DMS53 treated with DMSO at 0.1 percent for 48 hours (cell line): ENCODE measurements at regions not wholly inside any gene's neighbourhood (a gene's known extent, or its start where the extent isn't known, plus 50 kb on each side); places are given as distances from the start of the nearest gene placed in this dataset.
"Not testable (repeated sequence)": the region's sequence is repeated elsewhere in the genome, so short reads cannot be mapped to it uniquely, and the experiment has no call there.

ENCODE experiments used
- DNase-seq: peaks from one replicate; lab custom pipeline; 2025; ENCODE audit not compliant: unreplicated experiment; lab: John Stamatoyannopoulos, UW

DNA sequence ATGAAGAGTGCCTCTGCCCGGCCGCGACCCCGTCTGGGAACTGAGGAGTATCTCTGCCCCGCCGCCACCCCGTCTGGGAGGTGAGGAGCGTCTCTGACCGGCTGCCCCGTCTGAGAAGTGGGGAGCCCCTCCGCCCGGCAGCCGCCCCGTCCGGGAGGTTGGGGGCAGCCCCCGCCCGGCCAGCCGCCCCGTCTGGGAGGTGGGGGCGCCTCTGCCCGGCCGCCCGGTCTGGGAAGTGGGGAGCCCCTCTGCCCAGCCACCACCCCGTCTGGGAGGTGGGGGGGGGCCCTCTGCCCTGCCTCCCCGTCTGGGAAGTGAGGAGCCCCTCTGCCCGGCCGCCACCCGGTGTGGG is 1251.9 kb downstream of the BRINP3 start:
- not testable (repeated sequence) for DNase-seq

- DNase-seq: no peak
These were observed 1250.9 kb downstream of the BRINP3 start for GRCh38 chr1:189226779-189227178.

- peak; percentile 45 for DNase-seq
These were observed 1240.7 kb downstream of the BRINP3 start for GRCh38 chr1:189237008-189237407.

- no peak for DNase-seq
These were observed 1223.9 kb downstream of the BRINP3 start for GRCh38 chr1:189253601-189254350.

GRCh38 chr1:189261128-189261527 is 1216.5 kb downstream of the BRINP3 start:
- not testable (repeated sequence) for DNase-seq

- no peak for DNase-seq
These were observed 1208.7 kb downstream of the BRINP3 start for GRCh38 chr1:189269011-189269410.

DNA sequence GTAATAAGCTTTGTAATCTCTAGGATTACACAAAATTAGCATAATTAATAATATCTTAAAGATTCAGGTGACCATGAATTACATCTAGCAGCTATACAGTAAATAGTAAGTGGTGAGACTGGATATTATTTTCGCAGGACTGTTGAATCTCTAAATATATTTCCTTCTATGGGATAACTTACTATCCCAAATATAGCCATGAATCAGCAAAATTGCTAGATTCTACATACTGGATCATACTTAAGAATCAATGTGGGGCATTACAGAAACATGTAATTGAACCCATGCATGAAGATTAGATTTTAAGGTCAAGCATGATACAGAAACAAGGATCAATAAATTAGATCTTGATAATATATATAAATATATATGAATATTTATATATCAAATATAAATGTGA is 1203.4 kb downstream of the BRINP3 start:
- DNase-seq: no peak

DNA sequence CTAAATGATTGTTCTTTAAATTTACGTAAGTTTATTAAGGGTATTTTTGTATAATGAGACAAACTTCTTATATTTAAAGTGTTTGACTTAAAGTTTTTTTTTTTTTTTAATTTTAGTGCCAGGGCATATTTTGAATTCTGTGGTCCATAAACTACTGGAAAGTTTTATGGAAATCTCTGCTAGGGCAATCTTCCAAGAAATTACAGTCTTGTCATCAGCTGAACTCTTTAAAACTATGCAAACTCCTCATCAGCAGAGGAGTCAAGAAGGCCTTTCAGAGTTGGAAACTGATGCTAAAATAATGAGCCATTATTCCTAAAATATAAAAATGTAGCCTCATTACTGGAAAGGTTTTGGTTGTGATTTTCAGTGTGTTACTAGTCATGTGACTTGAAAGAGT is 1201.9 kb downstream of the BRINP3 start:
- no peak for DNase-seq

- no peak for DNase-seq
These were observed 1188.3 kb downstream of the BRINP3 start for GRCh38 chr1:189289346-189289745.

DNA sequence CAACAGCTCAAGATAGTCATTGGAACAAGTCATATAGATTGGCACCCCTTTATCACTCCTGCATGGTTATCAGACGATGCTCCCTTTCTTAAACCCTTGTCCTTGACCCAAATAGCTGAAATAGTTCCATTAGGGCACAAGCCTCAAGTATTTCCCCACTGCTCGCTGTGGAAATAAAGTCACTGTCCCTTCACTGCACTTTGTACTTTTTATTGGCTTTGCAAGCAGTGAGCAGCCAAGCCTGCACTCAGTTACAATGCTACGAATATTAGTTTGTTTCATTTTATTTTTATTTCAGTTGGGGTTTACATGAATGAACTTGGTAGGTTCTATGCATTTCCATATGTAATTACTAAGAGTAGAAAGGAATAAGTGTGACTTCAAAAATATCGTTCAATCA is 1176.4 kb downstream of the BRINP3 start:
- DNase-seq: no peak

GRCh38 chr1:189305279-189305678 is 1172.4 kb downstream of the BRINP3 start:
- DNase-seq: no peak

DNA sequence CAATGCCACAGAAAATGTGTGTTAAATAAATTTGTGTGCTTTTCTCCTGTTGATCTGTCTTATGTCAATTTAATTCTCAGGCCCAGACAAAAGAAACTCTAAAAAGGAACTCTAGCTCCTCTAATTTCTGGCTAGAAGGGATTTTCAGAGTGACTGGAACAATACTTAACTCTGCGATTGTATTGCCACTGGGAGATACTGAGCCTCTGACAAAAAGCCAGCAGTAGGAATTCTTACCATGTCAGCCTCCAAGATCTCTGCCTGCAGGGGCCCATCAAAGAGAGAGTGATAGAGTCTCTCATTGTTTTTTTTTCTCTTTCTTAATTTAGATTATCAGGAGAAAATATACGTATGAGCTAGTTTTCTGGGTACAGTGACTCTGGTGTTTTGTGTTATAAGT is 1165.7 kb downstream of the BRINP3 start:
- DNase-seq: no peak

- DNase-seq: no peak
These were observed 1165.2 kb downstream of the BRINP3 start for GRCh38 chr1:189312499-189312898.

- DNase-seq: no peak
These were observed 1164.2 kb downstream of the BRINP3 start for GRCh38 chr1:189313488-189313887.

DNA sequence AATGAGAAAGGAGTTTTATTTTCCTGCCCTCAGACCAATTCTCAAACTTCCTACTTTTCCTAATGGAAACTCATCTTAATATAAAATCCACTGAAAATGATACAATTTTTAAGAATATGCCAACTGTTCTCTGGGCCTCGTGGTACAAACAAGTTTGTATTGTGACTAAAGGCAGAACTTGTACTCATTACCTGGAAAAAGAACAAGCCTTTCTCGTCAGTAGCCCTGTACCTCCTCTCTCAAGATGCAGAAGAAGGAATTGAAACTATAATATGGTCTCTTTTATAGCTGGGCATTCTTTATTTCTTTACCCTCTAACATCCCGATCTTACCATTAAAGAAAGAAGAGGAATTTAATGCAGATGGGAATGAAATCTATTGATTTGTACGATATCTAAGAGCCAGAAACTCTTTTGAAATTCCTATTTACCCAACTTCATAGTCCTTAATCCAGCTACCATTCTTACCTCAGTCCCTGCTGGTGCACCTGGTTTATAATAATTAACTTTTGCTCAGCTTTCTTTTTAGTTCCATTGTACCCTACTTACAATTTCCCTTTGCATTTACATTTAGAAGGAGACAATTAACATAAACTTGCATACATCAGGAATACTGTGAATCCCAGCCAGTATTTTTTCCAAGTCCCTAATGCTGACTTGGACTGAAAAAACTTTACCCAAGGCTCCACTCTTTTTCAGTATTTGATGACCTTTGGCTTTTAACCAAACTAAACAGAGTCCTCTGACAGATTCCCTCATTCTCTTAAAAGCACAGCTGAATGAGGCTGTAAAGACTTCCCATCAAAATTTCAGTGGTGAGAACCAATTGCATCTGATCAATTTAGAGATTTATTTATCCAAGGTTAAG is 1162.4 kb downstream of the BRINP3 start:
- DNase-seq: no peak

DNA sequence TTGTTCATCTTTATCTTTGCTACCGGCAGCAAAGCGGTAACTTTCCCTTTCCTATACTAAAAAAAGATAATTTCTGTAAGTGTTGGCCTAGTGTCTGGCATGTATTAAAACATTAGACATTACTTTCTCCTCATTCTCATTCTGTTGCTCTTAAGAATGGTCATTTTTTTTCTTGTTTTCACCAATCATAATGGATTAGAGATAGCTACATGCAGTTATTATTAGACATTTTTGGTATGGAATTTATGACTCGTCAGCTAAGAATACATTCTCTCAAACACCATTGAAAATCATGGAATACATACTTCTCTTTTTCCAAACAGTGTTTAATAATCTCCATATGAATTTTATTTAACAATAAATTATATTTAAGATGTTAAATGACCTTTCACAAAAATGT is 1154.6 kb downstream of the BRINP3 start:
- no peak for DNase-seq

DNA sequence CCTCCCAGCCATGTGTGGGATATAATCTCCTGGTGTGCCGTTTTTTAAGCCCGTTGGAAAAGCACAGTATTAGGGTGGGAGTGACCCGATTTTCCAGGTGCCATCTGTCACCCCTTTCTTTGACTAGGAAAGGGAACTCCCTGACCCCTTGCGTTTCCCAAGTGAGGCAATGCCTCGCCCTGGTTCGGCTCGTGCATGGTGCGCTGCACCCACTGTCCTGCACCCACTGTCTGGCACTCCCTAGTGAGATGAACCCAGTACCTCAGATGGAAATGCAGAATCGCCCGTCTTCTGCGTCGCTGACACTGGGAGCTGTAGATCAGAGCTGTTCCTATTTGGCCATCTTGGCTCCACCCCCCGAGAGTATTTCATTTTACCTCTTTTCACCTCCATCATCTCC is 1146.6 kb downstream of the BRINP3 start:
- not testable (repeated sequence) for DNase-seq

DNA sequence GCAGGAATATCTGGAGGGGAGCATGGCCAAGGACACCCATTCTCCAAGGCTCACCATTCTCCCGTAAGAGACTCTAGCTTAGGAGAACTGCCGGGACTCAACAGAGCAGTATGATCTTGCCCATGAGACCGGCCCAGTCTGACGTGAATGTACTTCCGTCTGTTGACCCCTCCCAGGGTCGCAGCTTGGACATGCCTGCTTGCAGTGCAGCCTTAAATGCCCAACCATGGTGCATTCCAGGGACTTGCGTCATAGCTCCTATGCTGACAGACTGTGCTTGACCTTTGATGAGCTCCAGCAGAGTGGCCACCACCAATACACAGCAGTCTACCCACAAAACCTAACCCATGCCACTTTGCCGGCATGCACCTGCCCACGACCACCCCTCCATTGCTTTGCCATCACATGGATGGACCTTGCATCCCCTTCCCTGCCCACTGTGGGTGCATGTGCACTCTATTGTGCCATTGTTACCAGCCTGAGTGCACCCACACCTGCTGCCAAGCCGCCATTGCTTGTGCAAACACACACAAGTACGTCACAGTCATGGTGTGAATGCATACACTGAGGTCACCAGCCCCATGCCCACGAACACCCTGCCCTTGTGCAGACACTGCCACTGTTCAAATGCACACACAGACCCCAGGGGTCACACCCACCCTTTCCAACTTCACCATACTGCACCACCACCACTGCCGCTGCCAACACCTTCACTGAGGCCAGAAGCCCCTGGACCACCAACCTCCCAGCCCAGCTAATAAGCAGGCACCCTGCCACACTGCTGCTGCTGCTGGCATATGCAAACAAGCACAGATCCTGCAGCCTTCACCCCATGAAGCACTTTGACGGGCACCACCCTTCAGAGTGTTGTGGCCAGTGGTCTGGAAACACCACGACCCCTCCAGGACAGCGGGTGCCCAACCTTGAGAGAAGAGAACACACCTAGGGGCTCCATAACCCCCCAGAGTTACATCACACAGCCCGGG is 1141.3 kb downstream of the BRINP3 start:
- no peak for DNase-seq

DNA sequence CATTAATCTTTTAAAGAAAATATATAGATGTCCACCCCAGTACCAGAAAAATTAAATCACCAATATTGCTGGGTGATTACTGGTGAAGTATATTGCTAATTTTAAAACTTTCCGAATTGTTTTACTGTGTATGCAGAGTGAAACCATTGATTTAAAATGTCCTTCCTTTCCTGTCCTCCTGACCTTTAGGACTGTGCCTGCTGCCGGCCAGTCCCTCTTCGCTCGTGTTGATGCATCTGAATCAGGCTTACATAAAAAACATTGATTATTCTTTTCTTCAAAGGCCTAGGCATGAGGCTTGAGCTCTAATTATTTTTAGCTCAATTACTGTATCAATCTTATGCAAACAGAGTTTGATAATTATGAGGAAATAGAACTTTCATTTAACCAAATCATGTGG is 1128.1 kb downstream of the BRINP3 start:
- no peak for DNase-seq

DNA sequence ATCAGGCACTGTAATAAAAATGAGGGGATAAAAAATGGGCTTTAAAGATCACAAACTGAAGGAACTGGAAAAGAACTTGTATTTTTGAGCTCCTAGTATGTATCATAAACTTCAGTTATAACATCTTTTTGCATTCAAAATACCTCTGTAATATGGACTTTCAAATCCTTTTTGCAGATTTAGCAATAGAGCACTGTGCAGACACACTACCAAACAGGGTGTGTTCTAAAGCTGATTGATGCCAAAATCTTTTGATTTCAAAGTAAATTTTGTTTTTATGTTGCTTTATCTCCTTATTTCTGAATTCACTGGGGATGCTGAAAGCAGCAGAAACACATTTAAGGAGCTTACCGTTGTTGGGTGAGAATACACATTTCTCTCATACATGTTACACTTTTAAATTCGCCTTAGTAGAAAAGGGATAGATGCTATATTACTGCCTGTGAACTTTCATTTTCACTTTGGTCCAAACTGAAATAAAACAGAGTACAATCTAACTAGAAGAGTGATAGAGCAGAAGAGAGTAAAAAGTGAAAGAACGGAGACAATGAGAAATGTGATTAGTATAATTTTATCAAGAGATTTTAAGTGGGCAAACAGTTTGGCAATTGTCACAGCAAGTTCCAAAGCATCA is 1126.6 kb downstream of the BRINP3 start:
- DNase-seq: no peak

DNA sequence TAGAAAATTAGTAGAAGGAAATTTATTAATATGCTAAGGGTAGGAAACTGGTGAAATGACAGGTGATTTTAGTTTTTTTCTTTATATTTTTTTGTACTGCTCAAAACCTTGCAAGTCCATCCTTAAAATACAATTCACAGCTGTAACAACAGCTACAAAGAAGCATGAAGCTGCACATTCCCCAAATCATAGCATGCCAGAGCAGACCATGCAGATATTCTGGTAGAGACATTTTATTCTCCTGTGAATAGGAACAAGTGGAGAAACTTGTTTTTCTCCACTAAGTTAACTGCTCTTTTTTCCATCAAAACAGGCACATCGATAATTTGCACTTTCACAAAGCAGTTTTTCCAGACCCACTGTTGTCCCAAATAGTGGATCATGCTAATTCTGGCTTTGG is 1125.7 kb downstream of the BRINP3 start:
- no peak for DNase-seq
